ENCODE measurements at regions not wholly inside any gene's neighbourhood (a gene's known extent, or its start where the extent isn't known, plus 50 kb on each side); places are given as distances from the start of the nearest gene placed in this dataset.

GRCh38 chr15:58330741-58331559 is 100.8 kb upstream of the LIPC start:
- DNase-seq: no peak

- no peak for DNase-seq
Measured at GRCh38 chr15:58331560-58331912, 100.3 kb upstream of the LIPC start.

- peak; percentile 90 to 91 for DNase-seq
Measured at GRCh38 chr15:58331913-58332675, 99.7 kb upstream of the LIPC start.

- DNase-seq: no peak
Measured at GRCh38 chr15:58332676-58333400, 99.0 kb upstream of the LIPC start.

GRCh38 chr15:58334803-58335202 is 97.0 kb upstream of the LIPC start:
- DNase-seq: no peak

GRCh38 chr15:58336161-58336560 is 95.6 kb upstream of the LIPC start:
- no peak for DNase-seq

- no peak for DNase-seq
Measured at GRCh38 chr15:58340176-58340575, 91.6 kb upstream of the LIPC start.

- no peak for DNase-seq
Measured at GRCh38 chr15:58342508-58342907, 89.3 kb upstream of the LIPC start.

GRCh38 chr15:58344213-58345070 is 87.3 kb upstream of the LIPC start:
- no peak for DNase-seq

- no peak for DNase-seq
Measured at GRCh38 chr15:58346361-58346760, 85.4 kb upstream of the LIPC start.

- peak; percentile 47 to 53 for DNase-seq
Measured at GRCh38 chr15:58348095-58348812, 83.5 kb upstream of the LIPC start.

- DNase-seq: no peak
Measured at GRCh38 chr15:58352026-58352929, 79.5 kb upstream of the LIPC start.

- DNase-seq: peak in 1 of 2 experiments; percentile 21
Measured at GRCh38 chr15:58355382-58355971, 76.3 kb upstream of the LIPC start.

GRCh38 chr15:58355973-58356372 is 75.8 kb upstream of the LIPC start:
- DNase-seq: no peak

GRCh38 chr15:58357529-58358476 is 74.0 kb upstream of the LIPC start:
- no peak for DNase-seq

- DNase-seq: no peak
Measured at GRCh38 chr15:58360421-58361090, 71.2 kb upstream of the LIPC start.

GRCh38 chr15:58361273-58361759 is 70.5 kb upstream of the LIPC start:
- DNase-seq: no peak

GRCh38 chr15:58362262-58362922 is 69.4 kb upstream of the LIPC start:
- no peak for DNase-seq

All from SHP77 (cell line).